ENCODE measurements at regions not wholly inside any gene's neighbourhood (a gene's known extent, or its start where the extent isn't known, plus 50 kb on each side); places are given as distances from the start of the nearest gene placed in this dataset.

DNA sequence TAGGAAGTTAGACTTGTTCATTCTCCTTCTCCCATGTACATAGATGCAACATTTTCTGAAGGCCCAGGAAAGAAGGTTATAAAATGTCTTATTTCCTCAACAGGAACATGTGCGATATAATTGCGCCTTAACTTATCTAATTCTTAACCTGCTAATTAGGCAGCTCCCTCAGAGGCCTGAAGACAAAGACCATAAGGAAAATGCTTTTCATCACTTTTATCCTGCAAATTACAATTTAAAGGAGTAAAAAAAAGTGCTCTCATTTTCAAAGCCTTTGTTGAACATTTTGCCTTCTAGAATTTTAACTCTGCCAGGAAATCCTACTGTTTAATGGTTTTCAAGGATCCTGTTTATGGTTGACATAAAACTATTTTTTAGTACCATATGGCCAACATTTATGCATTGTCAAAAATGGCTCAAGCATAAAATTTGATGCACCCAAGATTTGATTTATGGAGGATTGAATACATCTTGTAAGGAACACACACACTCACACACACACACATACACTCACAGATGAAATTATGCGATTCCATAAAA is 660.4 kb upstream of the TMEM132C start:
- TF ChIP-seq ZBTB7A (IDR thresholded peaks at IDR 0.05; ENCODE audit: low read depth) = no peak

DNA sequence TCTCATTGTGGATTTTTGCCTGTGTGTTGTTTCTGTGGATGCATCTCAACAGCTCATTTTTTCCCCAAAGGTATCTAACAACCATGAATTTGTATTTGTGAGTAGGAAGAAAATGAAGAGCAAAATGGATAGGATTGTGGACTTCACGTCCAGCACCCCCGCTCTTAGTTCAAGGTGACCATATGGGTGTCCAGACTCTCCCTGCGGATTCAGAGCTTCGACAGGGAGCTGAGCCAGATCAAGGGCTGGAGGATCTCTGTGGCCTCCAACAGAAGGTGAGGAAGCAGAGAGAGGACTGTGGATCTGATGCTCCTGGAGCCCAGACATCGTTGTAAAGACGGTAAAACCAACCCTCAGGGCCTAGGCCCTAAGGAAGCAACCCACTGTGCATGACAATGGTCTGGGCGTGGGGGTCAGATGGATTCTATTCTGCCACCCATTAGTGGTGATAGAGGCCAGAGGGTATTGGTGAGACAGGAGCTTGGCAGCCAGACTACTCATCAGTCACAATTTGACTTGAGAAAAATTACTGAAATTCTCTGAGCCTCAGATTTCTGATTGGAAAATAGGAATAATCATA is 659.7 kb upstream of the TMEM132C start:
- TF ChIP-seq EP300 (IDR thresholded peaks at IDR 0.05; ENCODE audit: borderline replicate concordance) = no peak
- TF ChIP-seq RAD21 (IDR thresholded peaks at IDR 0.05; ENCODE audit: low read depth) = no peak
- TF ChIP-seq, protein P1, sequence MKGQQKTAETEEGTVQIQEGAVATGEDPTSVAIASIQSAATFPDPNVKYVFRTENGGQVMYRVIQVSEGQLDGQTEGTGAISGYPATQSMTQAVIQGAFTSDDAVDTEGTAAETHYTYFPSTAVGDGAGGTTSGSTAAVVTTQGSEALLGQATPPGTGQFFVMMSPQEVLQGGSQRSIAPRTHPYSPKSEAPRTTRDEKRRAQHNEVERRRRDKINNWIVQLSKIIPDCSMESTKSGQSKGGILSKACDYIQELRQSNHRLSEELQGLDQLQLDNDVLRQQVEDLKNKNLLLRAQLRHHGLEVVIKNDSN (IDR thresholded peaks at IDR 0.05) = no peak
- no peak for TF ChIP-seq FOXM1 (IDR thresholded peaks at IDR 0.05; ENCODE audit: borderline replicate concordance, low read depth)
- TF ChIP-seq, protein P2, sequence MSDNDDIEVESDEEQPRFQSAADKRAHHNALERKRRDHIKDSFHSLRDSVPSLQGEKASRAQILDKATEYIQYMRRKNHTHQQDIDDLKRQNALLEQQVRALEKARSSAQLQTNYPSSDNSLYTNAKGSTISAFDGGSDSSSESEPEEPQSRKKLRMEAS (IDR thresholded peaks at IDR 0.05) = no peak
- TF ChIP-seq ZBTB7A (IDR thresholded peaks at IDR 0.05; ENCODE audit: low read depth) = no peak
- TF ChIP-seq EGR1 (IDR thresholded peaks at IDR 0.05) = no peak
- TF ChIP-seq TEAD4 (IDR thresholded peaks at IDR 0.05) = no peak
- no peak for TF ChIP-seq NFIC (IDR thresholded peaks at IDR 0.05)
- TF ChIP-seq YY1 (IDR thresholded peaks at IDR 0.05; ENCODE audit: low read depth) = no peak
- TF ChIP-seq REST (IDR thresholded peaks at IDR 0.05; ENCODE audit: low read depth) = no peak
- TF ChIP-seq TCF12 (IDR thresholded peaks at IDR 0.05; ENCODE audit: low read depth) = no peak
- no peak for TF ChIP-seq CEBPB (IDR thresholded peaks at IDR 0.05)
- no peak for TF ChIP-seq CREB1 (IDR thresholded peaks at IDR 0.05; ENCODE audit: low read depth)
- no peak for TF ChIP-seq TAF1 (IDR thresholded peaks at IDR 0.05; ENCODE audit: low read depth)

DNA sequence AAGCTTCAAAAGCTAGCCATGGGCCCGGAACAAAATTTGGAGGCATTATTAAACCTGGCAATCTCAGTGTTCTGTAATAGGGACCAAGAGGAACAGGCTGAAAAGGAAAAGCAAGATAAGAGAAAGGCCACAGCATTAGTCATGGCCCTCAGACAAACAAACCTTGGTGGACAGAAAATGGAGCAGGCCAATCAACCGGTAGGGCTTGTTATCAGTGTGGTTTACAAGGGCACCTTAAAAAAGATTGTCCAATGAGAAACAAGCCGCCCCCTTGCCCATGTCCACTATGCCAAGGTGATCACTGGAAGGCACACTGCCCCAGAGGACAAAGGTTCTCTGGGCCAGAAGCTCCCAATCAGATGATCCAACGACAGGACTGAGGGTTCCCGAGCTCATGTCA is 653.9 kb upstream of the TMEM132C start:
- TF ChIP-seq EP300 (IDR thresholded peaks at IDR 0.05; ENCODE audit: borderline replicate concordance) (no peak), CREB1 (IDR thresholded peaks at IDR 0.05; ENCODE audit: low read depth) (no peak), ZBTB7A (IDR thresholded peaks at IDR 0.05; ENCODE audit: low read depth) (no peak), REST (IDR thresholded peaks at IDR 0.05; ENCODE audit: low read depth) (no peak), TEAD4 (IDR thresholded peaks at IDR 0.05) (no peak)

- no peak for TF ChIP-seq TAF1 (IDR thresholded peaks at IDR 0.05; ENCODE audit: low read depth)
- TF ChIP-seq ZBTB7A (IDR thresholded peaks at IDR 0.05; ENCODE audit: low read depth) = no peak
- TF ChIP-seq, protein P2 (IDR thresholded peaks at IDR 0.05) = no peak
- TF ChIP-seq CEBPB (IDR thresholded peaks at IDR 0.05) = no peak
- no peak for TF ChIP-seq REST (IDR thresholded peaks at IDR 0.05; ENCODE audit: low read depth)
- TF ChIP-seq TCF12 (IDR thresholded peaks at IDR 0.05; ENCODE audit: low read depth) = no peak
- no peak for TF ChIP-seq CREB1 (IDR thresholded peaks at IDR 0.05; ENCODE audit: low read depth)
- TF ChIP-seq, protein P1 (IDR thresholded peaks at IDR 0.05) = no peak
- no peak for TF ChIP-seq TEAD4 (IDR thresholded peaks at IDR 0.05)
- TF ChIP-seq YY1 (IDR thresholded peaks at IDR 0.05; ENCODE audit: low read depth) = no peak
- TF ChIP-seq NFIC (IDR thresholded peaks at IDR 0.05) = no peak
- TF ChIP-seq RAD21 (IDR thresholded peaks at IDR 0.05; ENCODE audit: low read depth) = no peak
Observed at GRCh38 chr12:127619869-127620734, 646.9 kb upstream of the TMEM132C start.
